ENCODE measurements at regions not wholly inside any gene's neighbourhood (a gene's known extent, or its start where the extent isn't known, plus 50 kb on each side); places are given as distances from the start of the nearest gene placed in this dataset.
"Not testable (repeated sequence)": the region's sequence is repeated elsewhere in the genome, so short reads cannot be mapped to it uniquely, and the experiment has no call there.

DNA sequence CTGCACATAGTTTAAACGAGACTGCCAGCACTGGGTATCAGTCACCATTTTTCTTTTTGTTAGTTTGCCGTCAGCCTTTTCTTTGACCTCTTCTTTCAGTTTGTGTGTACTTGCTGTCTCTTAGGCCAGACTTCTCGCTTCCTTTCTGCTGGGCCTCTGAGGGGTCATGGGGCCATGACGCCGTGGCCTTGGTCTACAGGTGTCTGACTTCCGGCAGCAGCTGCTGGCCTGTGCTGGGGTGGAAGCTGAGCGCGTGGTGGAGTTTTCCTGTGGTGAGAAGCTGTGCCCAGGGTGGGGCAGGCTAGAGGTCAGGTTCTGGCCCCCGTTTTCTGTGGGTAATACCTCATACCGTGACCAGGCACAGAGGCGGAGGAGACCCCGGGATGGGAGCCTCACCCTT is 101.6 kb upstream of the PZP start:
- not testable (repeated sequence) for DNase-seq

DNA sequence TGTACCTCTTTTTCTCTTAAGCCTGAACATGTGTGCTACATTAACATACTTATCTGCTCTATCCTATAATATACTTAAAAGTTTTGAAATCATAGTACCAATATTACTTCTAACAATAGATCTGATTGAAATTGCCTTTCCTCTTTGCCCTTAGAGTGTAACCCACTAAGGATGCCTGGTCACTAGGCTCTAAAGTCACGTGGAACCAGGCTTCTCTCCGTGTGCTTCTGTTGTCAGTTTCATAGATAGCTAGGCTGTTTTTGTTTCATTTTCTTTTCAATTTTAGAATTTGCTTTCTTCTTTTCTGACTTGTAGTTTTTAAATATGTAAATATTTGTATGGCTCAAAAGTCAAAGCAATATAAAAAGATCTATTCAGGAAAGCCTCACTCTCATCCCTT is 100.5 kb upstream of the PZP start:
- not testable (repeated sequence) for DNase-seq

DNA sequence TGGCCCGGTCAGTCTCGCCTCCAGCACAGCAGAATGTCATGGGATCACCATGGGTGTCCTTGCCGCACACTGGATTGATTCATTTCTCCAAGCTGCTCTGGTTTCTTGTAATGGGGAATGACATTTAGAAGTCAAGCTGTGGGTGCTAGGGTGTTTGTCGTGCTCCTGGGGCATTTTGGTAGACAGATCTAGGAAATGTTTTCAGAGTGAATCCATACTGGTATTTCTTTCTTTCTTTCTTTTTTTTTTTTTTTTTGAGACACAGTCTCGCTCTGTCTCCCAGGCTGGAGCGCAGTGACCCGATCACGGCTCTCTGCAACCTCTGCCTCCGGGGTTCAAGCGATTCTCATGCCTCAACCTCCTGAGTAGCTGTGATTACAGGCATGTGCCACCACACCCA is 100.0 kb upstream of the PZP start:
- not testable (repeated sequence) for DNase-seq

DNA sequence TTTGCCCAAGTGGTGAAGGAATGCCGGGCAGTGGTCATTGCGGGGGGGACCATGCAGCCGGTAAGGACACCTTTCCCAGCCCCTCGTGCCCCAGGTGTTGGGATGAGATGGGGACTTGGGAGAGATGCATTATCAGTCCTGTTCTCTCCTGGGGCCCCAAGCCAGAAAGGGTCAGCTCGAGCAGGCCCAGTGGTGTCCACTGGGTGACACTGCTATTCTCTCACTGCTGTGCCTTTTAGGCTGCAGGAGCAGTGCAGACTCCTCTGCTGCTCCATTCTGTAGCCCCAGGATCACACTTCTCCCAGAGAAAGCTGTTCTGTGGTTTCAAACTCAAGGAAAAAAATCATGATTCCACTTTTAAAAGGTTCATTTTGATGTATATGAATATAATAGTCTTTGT is 99.1 kb upstream of the PZP start:
- DNase-seq: not testable (repeated sequence)

DNA sequence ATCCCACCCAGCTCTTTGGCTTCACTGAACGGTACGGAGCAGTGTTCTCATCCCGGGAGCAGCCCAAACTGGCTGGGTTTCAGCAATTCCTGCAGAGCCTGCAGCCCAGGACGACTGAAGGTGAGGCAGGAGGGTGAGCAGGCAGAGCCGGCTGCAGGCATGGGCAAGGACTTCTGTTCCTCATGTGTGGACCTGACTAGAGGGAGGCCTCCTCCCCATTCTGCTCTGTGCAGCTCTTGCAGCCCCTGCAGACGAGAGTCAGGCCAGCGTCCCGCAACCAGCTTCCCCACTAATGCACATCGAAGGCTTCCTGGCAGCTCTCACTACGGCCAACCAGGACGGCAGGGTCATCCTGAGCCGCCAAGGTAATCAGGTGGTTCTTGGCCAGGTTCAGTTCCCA is 97.8 kb upstream of the PZP start:
- DNase-seq: not testable (repeated sequence)

DNA sequence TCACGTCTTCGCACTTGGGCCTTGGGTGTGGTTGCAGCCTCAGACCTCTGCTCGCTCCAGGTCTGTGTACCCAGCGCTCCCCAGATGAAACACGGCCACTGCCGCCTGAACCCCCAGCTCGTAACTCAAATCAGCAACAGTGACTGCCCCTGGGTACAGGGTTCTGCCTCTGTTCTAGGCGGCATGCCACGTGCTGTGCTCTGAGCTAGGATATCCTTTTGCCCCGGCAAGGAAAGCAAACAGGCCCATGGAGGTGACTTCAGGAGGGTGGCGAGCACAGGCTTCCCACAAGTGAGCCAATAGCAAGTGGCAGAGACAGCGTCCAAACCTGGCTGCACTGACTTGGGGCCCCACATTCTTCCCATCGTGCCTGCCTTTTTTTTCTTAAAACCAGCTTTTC is 96.3 kb upstream of the PZP start:
- DNase-seq: not testable (repeated sequence)

DNA sequence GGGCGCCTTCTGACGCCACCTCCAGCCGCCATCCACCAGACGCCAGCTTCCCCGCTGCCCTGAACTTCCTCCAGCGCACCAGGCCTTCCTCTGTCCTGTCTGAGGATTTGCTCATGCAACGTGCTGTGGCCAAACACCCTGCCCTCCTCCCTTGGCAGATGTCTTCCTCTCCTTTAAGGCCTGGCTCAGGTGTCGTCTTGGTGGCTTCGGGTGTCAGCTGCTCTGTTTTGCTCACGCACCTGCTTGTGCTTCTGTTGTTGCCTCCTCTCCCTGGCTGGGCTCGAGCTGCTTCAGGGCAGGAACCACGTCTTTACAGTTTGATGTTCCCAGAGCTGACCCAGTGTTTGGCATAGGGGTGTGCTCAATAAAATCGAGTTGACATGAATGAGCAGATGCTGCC is 87.7 kb upstream of the PZP start:
- DNase-seq: not testable (repeated sequence)

DNA sequence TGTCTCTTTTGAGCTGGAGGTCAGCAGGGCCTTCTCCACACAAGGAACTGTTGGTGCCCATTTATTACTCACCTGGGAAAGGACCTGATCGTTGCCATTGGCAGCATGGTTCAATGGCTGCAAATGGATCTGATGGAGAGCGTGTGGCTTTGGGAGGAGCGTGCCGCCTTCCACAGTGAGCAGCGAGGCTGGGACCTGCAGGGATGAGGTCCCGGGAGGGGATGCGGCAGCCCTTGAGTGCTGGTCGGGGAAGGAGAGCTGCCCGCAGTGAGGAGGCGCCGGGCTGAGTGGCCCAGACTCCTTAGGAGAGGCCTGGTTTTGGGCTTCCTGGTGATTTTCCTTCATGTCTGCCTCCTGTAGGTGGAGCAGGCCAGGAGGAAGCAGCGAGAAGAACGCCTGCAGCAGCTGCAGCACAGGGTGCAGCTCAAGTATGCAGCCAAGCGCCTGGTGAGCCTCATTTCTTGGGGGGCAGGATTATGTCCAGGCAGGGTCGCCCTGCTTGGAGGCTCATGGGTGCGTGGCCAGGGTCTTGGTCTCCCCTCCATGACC is 86.0 kb upstream of the PZP start:
- not testable (repeated sequence) for DNase-seq

DNA sequence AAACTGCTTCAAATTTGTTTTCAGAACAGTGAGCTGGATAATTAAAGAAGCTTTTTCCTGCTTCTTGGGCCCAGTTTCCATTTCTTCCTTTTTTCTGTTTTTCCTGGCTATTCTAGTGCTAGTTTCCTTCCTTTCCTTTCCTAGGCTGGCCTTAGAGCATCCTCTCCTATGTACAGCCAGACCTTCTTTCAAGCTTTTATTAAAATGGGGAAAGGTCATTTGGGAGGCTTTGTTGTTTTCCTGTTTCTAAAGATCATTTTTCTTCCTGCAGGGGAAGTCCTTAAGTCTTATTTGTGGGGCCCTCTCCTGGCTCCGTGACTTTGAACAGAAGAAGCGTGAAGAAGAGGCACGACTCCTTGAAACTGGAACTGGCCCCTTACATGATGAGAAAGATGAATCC is 85.2 kb upstream of the PZP start:
- not testable (repeated sequence) for DNase-seq

DNA sequence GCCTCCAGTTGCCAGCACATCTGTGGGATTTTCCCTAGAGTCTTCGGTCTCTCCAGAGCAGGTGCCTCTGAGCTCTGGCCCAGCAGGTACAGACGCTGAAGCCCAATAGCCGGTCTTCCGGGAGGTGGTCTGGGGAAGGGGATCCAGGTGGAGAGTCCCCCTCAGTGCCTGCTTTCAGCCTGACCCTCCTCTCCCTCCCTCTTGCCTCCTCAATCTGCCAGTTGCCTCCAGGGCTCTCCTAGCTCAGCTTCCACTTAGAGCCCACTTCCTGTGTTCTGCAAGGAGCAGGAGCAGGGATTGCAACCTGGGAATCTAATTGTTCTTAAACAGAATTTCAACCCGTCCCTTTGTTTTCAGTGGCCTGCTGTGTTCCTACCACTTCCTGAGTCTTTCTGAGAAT is 81.8 kb upstream of the PZP start:
- DNase-seq: not testable (repeated sequence)

DNA sequence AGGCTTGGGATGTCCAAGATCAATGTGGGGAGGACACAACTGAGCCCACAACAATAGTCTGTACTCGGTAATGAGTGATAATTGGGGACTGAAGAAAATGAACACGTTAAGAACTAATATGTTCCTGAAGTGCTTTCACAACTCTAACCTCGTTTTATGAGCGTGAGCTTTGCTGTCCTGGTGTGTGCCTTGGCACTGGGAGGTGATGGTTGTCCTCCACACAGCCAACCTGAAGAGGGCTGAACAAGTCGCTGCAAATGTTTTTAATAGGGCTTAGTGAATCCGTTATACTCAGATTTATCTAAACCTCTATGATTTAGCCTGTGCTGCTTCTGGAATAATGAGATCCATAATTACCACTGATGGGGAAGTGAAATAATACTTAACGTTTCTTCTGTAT is 76.5 kb upstream of the PZP start:
- DNase-seq: not testable (repeated sequence)

DNA sequence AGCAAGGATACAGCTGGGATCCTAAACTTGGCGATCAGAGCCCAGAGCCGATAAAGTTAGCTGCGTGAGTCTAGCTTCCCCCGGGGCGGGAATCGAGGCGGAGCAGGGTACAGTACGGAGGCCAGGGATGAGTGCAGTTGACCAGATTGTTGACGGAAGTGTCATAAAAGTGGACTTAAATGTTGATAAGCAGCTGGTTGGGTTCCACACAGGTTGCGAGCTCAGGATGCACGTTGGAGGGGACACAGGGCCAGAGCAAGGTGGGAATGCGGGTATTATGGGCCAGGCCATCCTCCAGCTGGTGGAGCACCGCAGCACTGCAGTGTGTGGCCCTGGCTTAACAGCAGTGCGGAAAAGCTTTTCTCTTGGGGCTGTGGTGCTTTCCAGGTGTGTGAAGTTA is 76.0 kb upstream of the PZP start:
- not testable (repeated sequence) for DNase-seq

DNA sequence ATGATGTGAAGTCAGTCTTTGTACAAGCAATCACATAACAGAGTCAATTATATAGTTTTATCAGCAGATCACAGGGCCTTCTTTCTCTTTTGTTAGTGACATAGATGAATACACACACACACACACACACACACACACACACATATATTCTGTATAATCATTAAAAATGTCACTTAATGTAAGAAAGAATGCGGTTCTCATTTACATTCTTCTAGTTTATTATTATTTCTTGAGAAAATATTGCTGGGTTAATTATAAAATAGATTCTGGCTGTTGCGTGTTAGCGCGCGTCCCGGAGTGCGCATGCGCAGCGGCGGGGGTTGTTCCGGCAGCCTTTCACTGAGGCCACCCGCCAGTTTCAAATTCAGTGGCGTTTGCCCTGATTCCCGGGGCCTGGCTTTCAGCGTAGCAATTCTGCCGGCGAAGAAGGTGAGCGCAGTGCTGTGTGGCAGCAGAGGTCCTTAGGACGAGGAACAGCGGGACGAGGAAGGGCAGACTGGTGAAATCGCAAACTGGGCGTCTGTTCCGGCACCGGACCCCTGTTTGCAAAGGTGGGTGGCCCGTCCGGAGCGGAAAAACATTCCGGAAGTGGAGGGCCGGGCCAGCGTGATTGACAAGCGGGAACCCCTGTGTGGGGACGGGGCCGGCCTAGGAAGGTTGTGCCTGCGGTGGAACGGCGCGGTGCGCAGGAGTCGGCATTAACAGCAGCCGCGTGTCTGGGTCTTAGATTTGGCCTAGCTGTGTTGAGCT is 75.3 kb upstream of the PZP start:
- peak; percentile 77 to 78 for DNase-seq

DNA sequence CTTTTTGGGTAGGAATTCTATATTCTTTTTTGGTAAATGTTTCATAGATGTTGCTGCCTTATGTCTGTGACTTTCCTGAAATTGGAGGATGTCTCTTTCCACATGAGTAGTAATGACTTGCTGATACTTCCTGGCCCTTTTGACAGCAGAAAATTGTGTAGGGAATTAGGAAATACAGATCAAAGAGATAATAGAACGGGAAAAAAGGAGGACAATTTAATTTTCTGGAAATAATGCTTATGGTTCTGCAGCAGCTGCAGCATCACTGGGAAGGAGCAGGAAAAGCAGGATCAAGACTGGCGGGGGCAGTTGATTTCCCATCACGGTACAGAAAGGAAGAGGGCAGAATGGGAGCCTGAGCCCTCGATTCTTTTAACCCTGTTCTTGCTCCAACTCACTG is 68.8 kb upstream of the PZP start:
- DNase-seq: no peak

DNA sequence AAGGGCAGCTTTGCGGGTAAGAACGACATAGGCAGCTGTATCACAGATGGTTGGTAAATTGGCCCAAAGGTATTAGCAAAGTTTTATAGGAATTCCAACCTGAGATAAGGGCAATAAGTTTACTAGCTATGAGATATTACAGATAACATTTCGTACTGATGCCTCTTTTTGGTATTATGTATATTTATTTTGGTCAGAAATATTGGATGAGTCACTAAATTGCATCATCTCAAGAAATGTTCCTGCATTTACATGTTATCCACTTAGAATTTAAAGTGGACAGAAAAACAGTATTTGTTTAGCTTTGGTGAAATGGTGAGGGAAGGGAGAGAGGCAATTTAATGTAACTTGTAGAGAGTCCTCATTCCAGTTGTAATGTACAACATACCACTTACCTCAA is 65.1 kb upstream of the PZP start:
- no peak for DNase-seq

DNA sequence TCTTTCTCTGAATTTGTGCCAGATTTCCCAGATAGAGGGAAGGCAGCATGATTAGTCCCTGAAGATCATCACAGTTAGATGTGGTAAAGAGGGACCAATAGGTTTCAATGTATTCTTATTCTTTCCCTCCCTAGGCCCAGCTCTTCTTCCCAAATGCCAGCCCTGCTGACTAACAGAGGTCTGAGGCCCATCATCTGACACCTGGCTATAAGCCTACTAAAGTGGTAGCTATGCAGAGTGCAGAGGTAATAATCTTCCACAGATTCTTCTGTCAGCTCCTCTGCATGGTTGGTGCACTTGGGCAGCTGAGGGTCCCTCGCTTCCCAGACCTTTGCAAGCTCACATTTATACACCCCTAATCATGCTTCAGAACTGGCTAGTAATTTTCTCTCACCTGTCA is 63.7 kb upstream of the PZP start:
- no peak for DNase-seq

DNA sequence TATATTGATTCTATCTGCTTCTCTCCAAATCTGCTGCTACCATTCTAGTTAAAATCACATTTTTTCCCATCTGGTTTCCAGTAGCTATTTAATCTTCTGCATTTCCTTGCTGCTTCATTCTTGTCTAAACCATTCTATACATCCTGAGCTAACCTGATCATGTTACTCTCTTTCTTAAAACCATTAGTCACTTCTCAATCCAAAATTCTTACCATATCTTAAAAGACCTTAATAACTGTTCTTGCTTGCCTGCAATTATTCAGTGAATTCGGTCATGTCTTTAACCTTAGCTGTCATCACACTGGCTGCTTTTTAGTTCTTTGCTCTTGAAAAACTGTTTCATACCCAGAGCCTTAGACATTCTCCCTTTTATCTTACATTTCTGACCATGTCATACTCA is 56.4 kb upstream of the PZP start:
- no peak for DNase-seq

DNA sequence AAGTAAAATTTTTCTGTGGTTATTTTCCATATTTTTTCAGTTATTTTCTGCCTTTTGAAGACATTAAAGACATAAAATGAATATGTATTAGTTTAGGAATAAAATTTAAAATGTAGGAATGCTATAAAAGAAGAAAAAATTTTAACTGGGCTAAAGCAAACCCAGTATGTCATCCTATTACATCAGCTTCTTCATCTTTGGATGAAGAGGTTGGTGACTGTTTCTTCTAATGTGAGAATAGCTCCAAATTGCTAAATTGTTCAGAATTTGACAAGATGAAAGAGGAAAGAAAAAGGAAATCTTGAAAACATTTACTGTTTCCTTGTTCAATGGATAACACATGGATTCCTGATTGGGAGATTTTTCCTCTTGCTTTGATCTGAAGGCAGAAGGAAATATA is 52.7 kb upstream of the PZP start:
- no peak for DNase-seq

DNA sequence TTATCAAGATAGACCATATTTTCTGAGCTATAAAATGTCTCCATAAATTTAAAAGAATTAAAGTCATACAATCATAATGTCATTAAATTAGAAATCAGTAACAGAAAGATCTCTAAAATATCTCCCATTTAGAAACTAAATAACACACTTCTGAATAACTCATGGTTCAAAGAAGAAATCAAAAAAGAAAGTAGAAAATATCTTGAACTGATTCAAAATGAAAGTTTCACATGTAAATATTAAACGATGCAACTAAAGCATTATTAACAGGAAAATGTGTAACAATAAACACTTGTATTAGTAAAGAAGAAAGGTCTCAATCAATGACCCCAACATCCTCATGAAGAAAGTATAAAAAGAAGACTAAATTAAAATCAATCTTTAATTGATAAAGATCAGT is 50.5 kb upstream of the PZP start:
- DNase-seq: no peak

Data from right lung (tissue), 2 donors.